OCI-LY7 (cell line): ENCODE measurements at regions not wholly inside any gene's neighbourhood (a gene's known extent, or its start where the extent isn't known, plus 50 kb on each side); places are given as distances from the start of the nearest gene placed in this dataset.

Experiments used
- BruUV-seq: library from RNA; stranded (reverse); fragments of 400-500 nt; replicated peaks from 2 replicates; lab custom pipeline; 2021; lab: Mats Ljungman, UMichigan
- CTCF ChIA-PET: fragments of 300-600 bp; sonication (Branson Sonifier 250); formaldehyde crosslinking; loops from one replicate; lab custom pipeline; 2022; ENCODE audit warnings: antibody characterized with exemption; ENCODE audit not compliant: unreplicated experiment; lab: Charles Lee
- POLR2A ChIA-PET: fragments of 300-600 bp; sonication (Branson Sonifier 250); formaldehyde crosslinking; loops from one replicate; lab custom pipeline; 2022; ENCODE audit warnings: antibody characterized with exemption; lab: Charles Lee
- DNase-seq: peaks from one replicate; pipeline ENCODE4 v3.0.0-alpha.2; 2015; ENCODE audit warnings: low spot score
- H2AFZ ChIP-seq: fragments of 200-600 bp; sonication (generic), shearing (Covaris generic); 2 replicates; pipeline ENCODE4 v1.6.1; 2014; ENCODE audit warnings: mild to moderate bottlenecking, antibody characterized with exemption, low read length, moderate library complexity
- H3K27ac ChIP-seq: fragments of 200-600 bp; sonication (generic); 2 replicates; pipeline ENCODE4 v1.5.1; 2014; ENCODE audit warnings: mixed run types, low read depth, mild to moderate bottlenecking, moderate library complexity, low read length, inconsistent platforms; ENCODE audit not compliant: poor library complexity, severe bottlenecking
- H3K36me3 ChIP-seq: fragments of 200-600 bp; sonication (generic); 2 replicates; pipeline ENCODE4 v1.6.1; 2014; ENCODE audit warnings: mild to moderate bottlenecking, antibody characterized with exemption, low read length, moderate library complexity, mixed read lengths; ENCODE audit not compliant: insufficient read depth
- H3K4me1 ChIP-seq: fragments of 200-600 bp; sonication (generic); 2 replicates; pipeline ENCODE4 v1.5.1; 2014; ENCODE audit warnings: mild to moderate bottlenecking, low read length; ENCODE audit not compliant: insufficient read depth, poor library complexity, severe bottlenecking
- H3K4me2 ChIP-seq: fragments of 200-600 bp; sonication (generic); 2 replicates; pipeline ENCODE4 v1.6.1; 2014; ENCODE audit warnings: mild to moderate bottlenecking, low read length
- H3K4me3 ChIP-seq: fragments of 200-600 bp; sonication (generic); 2 replicates; pipeline ENCODE4 v1.5.1; 2014; ENCODE audit warnings: mild to moderate bottlenecking, low read depth, low read length; ENCODE audit not compliant: poor library complexity, severe bottlenecking
- H3K79me2 ChIP-seq: fragments of 200-600 bp; sonication (generic); 2 replicates; pipeline ENCODE4 v1.6.1; 2016; ENCODE audit warnings: low read depth, mild to moderate bottlenecking, low read length, moderate library complexity, mixed read lengths; ENCODE audit not compliant: insufficient read depth
- H3K9me2 ChIP-seq: fragments of 200-600 bp; sonication (generic); 2 replicates; pipeline ENCODE4 v1.6.1; 2016; ENCODE audit warnings: mild to moderate bottlenecking, low read length, mixed read lengths; ENCODE audit not compliant: insufficient read depth
- H3K9me3 ChIP-seq: fragments of 200-600 bp; sonication (generic); 2 replicates; pipeline ENCODE4 v1.6.1; 2014; ENCODE audit warnings: mild to moderate bottlenecking, mixed run types, low read length, mixed read lengths
- H4K20me1 ChIP-seq: fragments of 200-600 bp; sonication (generic); 2 replicates; pipeline ENCODE4 v1.6.1; 2014; ENCODE audit warnings: mild to moderate bottlenecking, antibody characterized with exemption, low read length, moderate library complexity, mixed read lengths; ENCODE audit not compliant: insufficient read depth
- EZH2phosphoT487 ChIP-seq: fragments of 200-600 bp; sonication (generic); IDR thresholded peaks from 2 replicates; pipeline ENCODE4 v1.6.1; 2018; ENCODE audit warnings: low read depth, borderline replicate concordance, mild to moderate bottlenecking, mixed run types, antibody characterized with exemption, low read length, moderate library complexity, mixed read lengths
- intact Hi-C: fragments of 100-400 bp; cut with micrococcal nuclease; formaldehyde crosslinking; loops from one replicate; pipeline ENCODE4 v1.10.0; 2022; ENCODE audit not compliant: unreplicated experiment
- TF ChIP-seq, protein P1 (sequence below): fragments of 200-600 bp; sonication (generic); conservative IDR thresholded peaks from 2 replicates; pipeline ENCODE4 v1.5.1; 2014; ENCODE audit warnings: mild to moderate bottlenecking, antibody characterized with exemption, low read length, moderate library complexity, mixed read lengths

DNA sequence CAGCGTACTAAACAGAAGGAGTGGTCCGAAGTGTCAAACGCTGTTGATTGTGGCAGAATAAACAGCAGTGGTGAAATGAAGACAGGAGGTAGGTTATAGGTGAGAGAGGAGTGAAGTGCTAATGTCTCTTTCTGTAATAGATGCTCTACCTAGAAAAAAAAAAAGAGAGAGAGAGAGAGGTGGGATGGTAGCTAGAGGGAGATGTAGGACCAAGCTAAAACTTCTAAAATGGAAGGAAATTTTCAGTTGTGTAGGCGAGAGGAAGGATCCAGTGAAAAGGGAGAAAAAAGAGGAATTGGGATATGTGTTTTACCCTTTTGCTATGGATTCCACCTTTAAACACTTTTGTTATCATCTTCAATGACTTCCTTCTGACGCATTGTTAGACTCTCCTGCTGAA lies 126.5 kb upstream of the BMP2 start:
- no TSS peak for BruUV-seq
- CTCF ChIA-PET = no interaction called here
- H3K9me3 ChIP-seq = no peaks in the 10 kb centered on the region
- no peak overlapping the region for H2AFZ ChIP-seq
- no peaks in the 10 kb centered on the region for H3K79me2 ChIP-seq
- intact Hi-C loops = no loop called here
- no peak overlapping the region for H3K4me3 ChIP-seq
- no peak overlapping the region for H3K4me2 ChIP-seq
- H3K9me2 ChIP-seq = no peaks in the 10 kb centered on the region
- H4K20me1 ChIP-seq = no peaks in the 10 kb centered on the region
- TF ChIP-seq EZH2phosphoT487 = no peak
- TF ChIP-seq, protein P1, sequence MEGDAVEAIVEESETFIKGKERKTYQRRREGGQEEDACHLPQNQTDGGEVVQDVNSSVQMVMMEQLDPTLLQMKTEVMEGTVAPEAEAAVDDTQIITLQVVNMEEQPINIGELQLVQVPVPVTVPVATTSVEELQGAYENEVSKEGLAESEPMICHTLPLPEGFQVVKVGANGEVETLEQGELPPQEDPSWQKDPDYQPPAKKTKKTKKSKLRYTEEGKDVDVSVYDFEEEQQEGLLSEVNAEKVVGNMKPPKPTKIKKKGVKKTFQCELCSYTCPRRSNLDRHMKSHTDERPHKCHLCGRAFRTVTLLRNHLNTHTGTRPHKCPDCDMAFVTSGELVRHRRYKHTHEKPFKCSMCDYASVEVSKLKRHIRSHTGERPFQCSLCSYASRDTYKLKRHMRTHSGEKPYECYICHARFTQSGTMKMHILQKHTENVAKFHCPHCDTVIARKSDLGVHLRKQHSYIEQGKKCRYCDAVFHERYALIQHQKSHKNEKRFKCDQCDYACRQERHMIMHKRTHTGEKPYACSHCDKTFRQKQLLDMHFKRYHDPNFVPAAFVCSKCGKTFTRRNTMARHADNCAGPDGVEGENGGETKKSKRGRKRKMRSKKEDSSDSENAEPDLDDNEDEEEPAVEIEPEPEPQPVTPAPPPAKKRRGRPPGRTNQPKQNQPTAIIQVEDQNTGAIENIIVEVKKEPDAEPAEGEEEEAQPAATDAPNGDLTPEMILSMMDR = no peak
- no peak for DNase-seq
- H3K27ac ChIP-seq = no peak overlapping the region
- H3K36me3 ChIP-seq = no peaks in the 10 kb centered on the region
- POLR2A ChIA-PET = interaction anchor here (0.6 kb wide), 1 partner anchor 188 kb away, joined by 3 read pairs; no protein-coding TSS in a partner anchor
- no peaks in the 10 kb centered on the region for H3K4me1 ChIP-seq

DNA sequence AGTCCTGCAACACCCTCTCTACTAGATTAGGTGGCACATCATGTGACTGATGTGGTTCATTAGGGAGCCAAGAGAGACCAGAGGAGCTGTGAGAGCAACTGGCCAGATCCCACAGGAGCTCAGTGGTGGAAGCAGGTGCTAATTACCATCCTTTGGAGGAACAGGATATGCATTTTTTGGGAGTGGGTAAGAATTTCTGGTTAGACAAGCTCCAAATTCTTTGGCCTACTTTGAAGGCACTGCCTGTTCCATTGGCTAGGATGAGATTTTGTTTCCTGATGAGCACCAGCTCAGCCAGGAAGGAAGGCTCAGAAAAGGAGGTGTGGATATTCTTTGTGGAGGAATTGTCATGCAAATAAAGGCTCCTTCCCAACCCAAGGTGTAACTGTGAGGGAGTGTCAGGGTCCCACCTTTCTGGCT lies 130.3 kb upstream of the BMP2 start:
- Histone ChIP-seq H3K4me3 (no peak overlapping the region), H3K36me3 (no peaks in the 10 kb centered on the region), H3K79me2 (no peaks in the 10 kb centered on the region), H3K9me3 (no peaks in the 10 kb centered on the region), H3K4me1 (no peaks in the 10 kb centered on the region), H2AFZ (no peak overlapping the region), H4K20me1 (no peaks in the 10 kb centered on the region), H3K27ac (no peak overlapping the region), H3K4me2 (no peak overlapping the region), H3K9me2 (no peaks in the 10 kb centered on the region)
- no peak for DNase-seq
- BruUV-seq = no TSS peak
- CTCF ChIA-PET = no interaction called here
- POLR2A ChIA-PET = no interaction called here
- intact Hi-C loops = no loop called here
- TF ChIP-seq EZH2phosphoT487 = no peak
- TF ChIP-seq, protein P1 = no peak

DNA sequence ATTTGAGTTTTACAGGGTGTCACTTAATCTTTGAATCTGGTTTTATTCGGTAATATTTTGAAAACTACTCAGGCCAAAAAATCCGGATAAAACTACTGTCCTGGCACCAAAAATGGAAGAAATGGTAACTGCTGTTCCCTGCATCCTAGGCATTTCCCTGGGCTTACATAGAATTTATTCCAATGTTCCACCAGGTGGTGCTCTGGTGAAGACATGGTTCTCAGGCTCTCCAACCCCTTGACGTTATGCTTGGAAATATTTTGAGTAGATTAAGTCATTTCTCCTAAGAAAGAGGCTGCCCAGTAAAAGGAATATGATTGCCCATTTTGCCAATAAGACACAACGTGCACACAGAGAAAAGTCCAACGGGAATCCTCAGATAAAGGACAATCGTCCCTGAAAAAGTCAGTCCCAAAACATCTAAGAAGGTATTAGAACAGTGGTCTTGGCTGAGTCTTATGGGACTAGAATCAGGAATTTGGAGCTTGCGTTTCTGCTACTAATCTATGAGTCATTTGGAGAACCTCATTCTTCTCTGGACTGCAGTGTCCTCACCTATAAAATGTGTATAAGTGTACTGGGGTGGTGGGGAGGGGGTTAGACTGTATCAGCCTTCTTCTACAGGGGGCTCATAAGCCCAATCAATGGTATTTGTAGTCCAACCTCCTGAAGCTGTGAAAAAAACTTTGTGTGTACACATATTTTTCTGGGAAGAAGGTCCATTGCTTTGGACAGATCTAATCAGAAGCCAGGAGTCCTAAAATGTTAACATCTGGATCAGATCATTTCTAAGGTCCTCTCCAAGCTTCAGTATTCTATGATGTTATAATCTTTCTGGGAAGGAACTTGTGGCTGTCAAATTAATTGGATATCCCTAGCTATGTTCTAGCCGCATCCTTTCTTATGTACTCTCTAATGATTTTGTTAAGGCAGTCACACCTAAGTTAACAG lies 131.0 kb upstream of the BMP2 start:
- H4K20me1 ChIP-seq = no peaks in the 10 kb centered on the region
- ChIA-PET POLR2A (no interaction called here), CTCF (no interaction called here)
- no peak overlapping the region for H2AFZ ChIP-seq
- no peak overlapping the region for H3K4me3 ChIP-seq
- no peaks in the 10 kb centered on the region for H3K79me2 ChIP-seq
- H3K4me2 ChIP-seq = no peak overlapping the region
- H3K4me1 ChIP-seq = no peaks in the 10 kb centered on the region
- no peaks in the 10 kb centered on the region for H3K9me2 ChIP-seq
- H3K27ac ChIP-seq = no peak overlapping the region
- peak; percentile 5 for DNase-seq
- H3K36me3 ChIP-seq = no peaks in the 10 kb centered on the region
- H3K9me3 ChIP-seq = no peaks in the 10 kb centered on the region
- intact Hi-C loops = no loop called here
- no TSS peak for BruUV-seq
- no peak for TF ChIP-seq EZH2phosphoT487
- TF ChIP-seq, protein P1 = peak; percentile 64
